ENCODE measurements at regions not wholly inside any gene's neighbourhood (a gene's known extent, or its start where the extent isn't known, plus 50 kb on each side); places are given as distances from the start of the nearest gene placed in this dataset.

GRCh38 chr12:75884465-75884985 lies 147.1 kb downstream of the PHLDA1 start:
- no peaks in the 10 kb centered on the region for H3K36me3 ChIP-seq (replicated peaks in 1 of 2; ENCODE audit: insufficient read depth in 1 of 2, low read depth in 2 of 2)
- intact Hi-C loops (cut with DNase I) = no loop called here
- peaks cover 11% of the 10 kb centered on the region for H3K4me1 ChIP-seq
- no peaks in the 10 kb centered on the region for H3K9me3 ChIP-seq
- no peak for ATAC-seq
- no peak for TF ChIP-seq CTCF (IDR thresholded peaks at IDR 0.05)
- no peak for TF ChIP-seq POLR2A (IDR thresholded peaks at IDR 0.05)
- no peaks in the 10 kb centered on the region for H3K27me3 ChIP-seq
- H3K4me3 ChIP-seq = no peak overlapping the region
- WGBS, 2 donors = 89% methylated on average over 4 of the region's 4 CpGs
- no peak overlapping the region for H3K27ac ChIP-seq
- no peak for DNase-seq

- H3K27me3 ChIP-seq = no peaks in the 10 kb centered on the region
- intact Hi-C loops (cut with DNase I) = no loop called here
- H3K4me3 ChIP-seq = no peak overlapping the region
- H3K9me3 ChIP-seq = no peaks in the 10 kb centered on the region
- ATAC-seq (peak; percentile 72), DNase-seq (peak in 3 of 4 donors; percentile 10 to 55 (median 19))
- TF ChIP-seq POLR2A (IDR thresholded peaks at IDR 0.05) = no peak
- TF ChIP-seq CTCF (IDR thresholded peaks at IDR 0.05) = no peak
- WGBS, 2 donors = 52 to 56% methylated on average over 3 of the region's 3 CpGs
- no peak overlapping the region for H3K27ac ChIP-seq
- peaks cover 16% of the 10 kb centered on the region for H3K4me1 ChIP-seq
- H3K36me3 ChIP-seq (replicated peaks in 1 of 2; ENCODE audit: insufficient read depth in 1 of 2, low read depth in 2 of 2) = no peaks in the 10 kb centered on the region
Observed at GRCh38 chr12:75883241-75883640, 148.3 kb downstream of the PHLDA1 start.

GRCh38 chr12:75882421-75882820 lies 149.2 kb downstream of the PHLDA1 start:
- H3K36me3 ChIP-seq (replicated peaks in 1 of 2; ENCODE audit: insufficient read depth in 1 of 2, low read depth in 2 of 2) = no peaks in the 10 kb centered on the region
- intact Hi-C loops (cut with DNase I) = no loop called here
- TF ChIP-seq CTCF (IDR thresholded peaks at IDR 0.05) = no peak
- TF ChIP-seq POLR2A (IDR thresholded peaks at IDR 0.05) = no peak
- H3K27me3 ChIP-seq = no peaks in the 10 kb centered on the region
- H3K27ac ChIP-seq = no peak overlapping the region
- no peak for DNase-seq
- 80 to 88% methylated on average over 3 of the region's 3 CpGs for WGBS, 2 donors
- peaks cover 21% of the 10 kb centered on the region for H3K4me1 ChIP-seq
- H3K4me3 ChIP-seq = no peak overlapping the region
- H3K9me3 ChIP-seq = no peaks in the 10 kb centered on the region
- no peak for ATAC-seq

- intact Hi-C loops (cut with DNase I) = no loop called here
- Histone ChIP-seq H3K36me3 (replicated peaks in 1 of 2; ENCODE audit: insufficient read depth in 1 of 2, low read depth in 2 of 2) (no peaks in the 10 kb centered on the region), H3K9me3 (no peaks in the 10 kb centered on the region), H3K27me3 (no peaks in the 10 kb centered on the region), H3K27ac (no peak overlapping the region), H3K4me1 (peaks cover 26% of the 10 kb centered on the region), H3K4me3 (no peak overlapping the region)
- ATAC-seq = no peak
- TF ChIP-seq POLR2A (IDR thresholded peaks at IDR 0.05) (no peak), CTCF (IDR thresholded peaks at IDR 0.05) (no peak)
- no peak for DNase-seq
Observed at GRCh38 chr12:75881920-75882319, 149.7 kb downstream of the PHLDA1 start.

Measured in body of pancreas (tissue), 4 donors.